NCI-H146 treated with DMSO at 0.1 percent for 48 hours (cell line): ENCODE measurements at regions not wholly inside any gene's neighbourhood (a gene's known extent, or its start where the extent isn't known, plus 50 kb on each side); places are given as distances from the start of the nearest gene placed in this dataset.
A peak's percentile ranks its signal among the peaks of the same experiment; 100 is the strongest.
"Not testable (repeated sequence)": the region's sequence is repeated elsewhere in the genome, so short reads cannot be mapped to it uniquely, and the experiment has no call there.

ENCODE experiments used
- DNase-seq: peaks from one replicate; lab custom pipeline; 2025; ENCODE audit not compliant: unreplicated experiment; lab: John Stamatoyannopoulos, UW

- DNase-seq: no peak
Observed at GRCh38 chr18:10138719-10139118, 224.9 kb downstream of the VAPA start.

GRCh38 chr18:10139783-10140410 is 226.1 kb downstream of the VAPA start:
- no peak for DNase-seq

- DNase-seq: peak; percentile 87
Observed at GRCh38 chr18:10140461-10141282, 226.9 kb downstream of the VAPA start.

GRCh38 chr18:10141559-10141958 is 227.7 kb downstream of the VAPA start:
- DNase-seq: no peak

- no peak for DNase-seq
Observed at GRCh38 chr18:10142056-10142455, 228.2 kb downstream of the VAPA start.

GRCh38 chr18:10142496-10143160 is 228.8 kb downstream of the VAPA start:
- no peak for DNase-seq

- no peak for DNase-seq
Observed at GRCh38 chr18:10143596-10143995, 229.8 kb downstream of the VAPA start.

GRCh38 chr18:10145546-10145945 is 231.7 kb downstream of the VAPA start:
- DNase-seq: peak; percentile 56

GRCh38 chr18:10147226-10147625 is 233.4 kb downstream of the VAPA start:
- DNase-seq: no peak

GRCh38 chr18:10147752-10148151 is 233.9 kb downstream of the VAPA start:
- DNase-seq: no peak

- no peak for DNase-seq
Observed at GRCh38 chr18:10148189-10148929, 234.5 kb downstream of the VAPA start.

- no peak for DNase-seq
Observed at GRCh38 chr18:10149768-10150556, 236.1 kb downstream of the VAPA start.

- DNase-seq: not testable (repeated sequence)
Observed at GRCh38 chr18:10150576-10150975, 236.8 kb downstream of the VAPA start.

- no peak for DNase-seq
Observed at GRCh38 chr18:10152475-10152874, 238.7 kb downstream of the VAPA start.

- no peak for DNase-seq
Observed at GRCh38 chr18:10153924-10154752, 240.3 kb downstream of the VAPA start.

- DNase-seq: no peak
Observed at GRCh38 chr18:10157706-10158105, 243.9 kb downstream of the VAPA start.

- DNase-seq: no peak
Observed at GRCh38 chr18:10160251-10160650, 246.4 kb downstream of the VAPA start.

GRCh38 chr18:10161315-10161714 is 247.5 kb downstream of the VAPA start:
- no peak for DNase-seq

GRCh38 chr18:10162340-10162739 is 248.5 kb downstream of the VAPA start:
- DNase-seq: no peak
